ENCODE measurements at regions not wholly inside any gene's neighbourhood (a gene's known extent, or its start where the extent isn't known, plus 50 kb on each side); places are given as distances from the start of the nearest gene placed in this dataset.

DNA sequence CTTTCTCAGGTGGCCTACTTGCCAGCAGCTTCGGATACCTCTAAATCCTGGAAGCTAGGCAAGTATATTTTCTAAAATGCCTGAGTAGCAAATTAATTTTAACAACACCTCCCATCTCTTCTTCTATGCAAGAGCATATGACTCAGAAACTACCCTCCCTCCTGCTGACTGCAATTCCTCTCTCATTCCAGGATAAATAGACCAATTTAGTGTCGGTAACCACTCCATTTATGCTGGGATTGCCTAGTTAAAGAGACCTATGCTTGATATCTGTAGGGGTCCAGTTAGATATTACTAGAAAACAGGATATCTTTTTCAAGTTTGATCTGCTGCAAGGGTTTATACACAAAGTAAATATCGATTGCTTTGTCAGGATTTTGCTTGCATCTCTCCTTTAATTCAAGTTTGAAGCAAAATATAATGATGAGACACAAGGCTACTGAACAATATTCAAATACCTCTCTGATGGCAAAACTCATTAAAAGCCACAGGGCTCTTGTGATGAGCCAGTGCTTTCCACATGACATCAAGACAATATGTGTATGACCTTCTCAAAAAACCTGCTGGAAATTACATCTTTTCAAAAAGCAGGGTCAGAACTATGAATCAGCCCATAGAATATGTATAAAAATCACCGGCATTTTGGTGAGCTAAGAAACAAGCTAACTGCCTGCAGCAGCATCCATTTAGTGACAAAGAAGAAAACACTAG lies 491.6 kb upstream of the NECTIN3 start:
- no peak overlapping the region for H2AFZ ChIP-seq (ENCODE audit: low read length)

More for the DNA sequence above, 491.6 kb upstream of the NECTIN3 start:
- H3K9me3 ChIP-seq (ENCODE audit: control insufficient read depth, low read depth, low read length), result no peaks in the 10 kb centered on the region
- H2BK120ac ChIP-seq (ENCODE audit: low read depth, low read length, poor library complexity, severe bottlenecking), result no peak overlapping the region
- H2BK5ac ChIP-seq (ENCODE audit: insufficient read length, low read length), result no peak overlapping the region
- H3K4me3 Mint-ChIP-seq, result no peak overlapping the region
- H4K5ac ChIP-seq (ENCODE audit: insufficient read length, low read depth, low read length), result no peak overlapping the region
- no peak overlapping the region for H2BK15ac ChIP-seq (ENCODE audit: low read depth, low read length)
- no peaks in the 10 kb centered on the region for H4K20me1 ChIP-seq (ENCODE audit: control insufficient read depth, insufficient read depth, insufficient read length)
- H3K4me1 ChIP-seq (ENCODE audit: insufficient read depth, low read length), result peaks cover 2% of the 10 kb centered on the region; the same call in 1 of the 2 replicates
- H4K8ac ChIP-seq (replicated peaks; ENCODE audit: insufficient read length, low read depth, low read length), result no peak overlapping the region
- no peaks in the 10 kb centered on the region for H3K23me2 ChIP-seq (ENCODE audit: insufficient read length, low read depth, low read length, poor library complexity, severe bottlenecking)
- H3K27ac ChIP-seq (ENCODE audit: insufficient read length, low read depth, low read length), result no peak overlapping the region
- no peaks in the 10 kb centered on the region for H3K79me1 ChIP-seq (ENCODE audit: insufficient read depth, low read depth, low read length, poor library complexity, severe bottlenecking)
- no peak overlapping the region for H3K14ac ChIP-seq (ENCODE audit: insufficient read depth, low read length)
- no peak overlapping the region for H3K56ac ChIP-seq (ENCODE audit: insufficient read length, low read depth, low read length)
- no peak overlapping the region for H3T11ph ChIP-seq (ENCODE audit: low read length)
- no peaks in the 10 kb centered on the region for H3K27me3 Mint-ChIP-seq (ENCODE audit: low read depth)
- H2BK20ac ChIP-seq (ENCODE audit: low read depth, low read length, poor library complexity, severe bottlenecking), result no peak overlapping the region
- no peaks in the 10 kb centered on the region for H3K79me2 ChIP-seq (ENCODE audit: insufficient read depth, low read length)
- no peak for DNase-seq
- TF ChIP-seq, protein P1, sequence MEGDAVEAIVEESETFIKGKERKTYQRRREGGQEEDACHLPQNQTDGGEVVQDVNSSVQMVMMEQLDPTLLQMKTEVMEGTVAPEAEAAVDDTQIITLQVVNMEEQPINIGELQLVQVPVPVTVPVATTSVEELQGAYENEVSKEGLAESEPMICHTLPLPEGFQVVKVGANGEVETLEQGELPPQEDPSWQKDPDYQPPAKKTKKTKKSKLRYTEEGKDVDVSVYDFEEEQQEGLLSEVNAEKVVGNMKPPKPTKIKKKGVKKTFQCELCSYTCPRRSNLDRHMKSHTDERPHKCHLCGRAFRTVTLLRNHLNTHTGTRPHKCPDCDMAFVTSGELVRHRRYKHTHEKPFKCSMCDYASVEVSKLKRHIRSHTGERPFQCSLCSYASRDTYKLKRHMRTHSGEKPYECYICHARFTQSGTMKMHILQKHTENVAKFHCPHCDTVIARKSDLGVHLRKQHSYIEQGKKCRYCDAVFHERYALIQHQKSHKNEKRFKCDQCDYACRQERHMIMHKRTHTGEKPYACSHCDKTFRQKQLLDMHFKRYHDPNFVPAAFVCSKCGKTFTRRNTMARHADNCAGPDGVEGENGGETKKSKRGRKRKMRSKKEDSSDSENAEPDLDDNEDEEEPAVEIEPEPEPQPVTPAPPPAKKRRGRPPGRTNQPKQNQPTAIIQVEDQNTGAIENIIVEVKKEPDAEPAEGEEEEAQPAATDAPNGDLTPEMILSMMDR (conservative IDR thresholded peaks at IDR 0.05), result no peak
- peaks cover 5 to 14% of the 10 kb centered on the region in 2 experiments; a peak in 3 of 5 replicates for H3K9me3 Mint-ChIP-seq
- no CpG with 5 or more reads among the region's 4 CpGs for WGBS (ENCODE audit: extremely low coverage, insufficient read length, low lambda C conversion rate)
- no peak overlapping the region for H3K4me2 ChIP-seq (ENCODE audit: insufficient read depth, insufficient read length, low read length)
- no peak overlapping the region for H3K23ac ChIP-seq (ENCODE audit: insufficient read length, low read depth, low read length)
- no peaks in the 10 kb centered on the region for H3K27me3 ChIP-seq (ENCODE audit: insufficient read depth, low read length)
- H3K18ac ChIP-seq (ENCODE audit: insufficient read length, low read depth, low read length), result no peak overlapping the region
- peaks cover 63 to 68% of the 10 kb centered on the region in 2 experiments for H3K4me1 Mint-ChIP-seq
- no peak overlapping the region for H4K91ac ChIP-seq (ENCODE audit: insufficient read length, low read depth, low read length)
- H2AK5ac ChIP-seq (ENCODE audit: insufficient read length, low read length), result no peak overlapping the region
- peak overlapping the region in 1 of 3 experiments; percentile 79; a peak in 3 of 7 replicates for H3K27ac Mint-ChIP-seq
- no peak overlapping the region for H3K4ac ChIP-seq (ENCODE audit: low read depth, low read length)
- H3K36me3 Mint-ChIP-seq (ENCODE audit: insufficient read depth in 1 of 3, low read depth in 3 of 3), result peaks cover 11 to 17% (median 13%) of the 10 kb centered on the region in 3 experiments
- H2BK12ac ChIP-seq (ENCODE audit: insufficient read length, low read depth, low read length), result no peak overlapping the region
- H3K9ac ChIP-seq (ENCODE audit: extremely low read depth, insufficient read length, low read length), result no peak overlapping the region

Data from H9 (cell line).